SH-SY5Y (cell line): ENCODE measurements at regions not wholly inside any gene's neighbourhood (a gene's known extent, or its start where the extent isn't known, plus 50 kb on each side); places are given as distances from the start of the nearest gene placed in this dataset.

Experiments used
- GATA2 ChIP-seq: IDR thresholded peaks from 2 replicates; pipeline ENCODE4 v1.6.1; 2011; ENCODE audit warnings: mild to moderate bottlenecking, low read depth, low read length
- GATA3 ChIP-seq: IDR thresholded peaks from 2 replicates; pipeline ENCODE4 v1.6.1; 2011; ENCODE audit warnings: low read depth, mild to moderate bottlenecking, low read length, moderate library complexity

GRCh38 chr16:6903671-6904070, 429.0 kb upstream of the RBFOX1 start:
- no peak for TF ChIP-seq GATA2
- TF ChIP-seq GATA3 = no peak
